PC-3 (cell line): ENCODE measurements at regions not wholly inside any gene's neighbourhood (a gene's known extent, or its start where the extent isn't known, plus 50 kb on each side); places are given as distances from the start of the nearest gene placed in this dataset.

Experiments
- CTCF ChIP-seq: fragments of 300-600 bp; sonication (generic); conservative IDR thresholded peaks from 2 replicates; pipeline ENCODE4 v1.5.1; 2017; ENCODE audit warnings: antibody characterized with exemption, low read depth, mild to moderate bottlenecking, low read length
- EZH2 ChIP-seq: fragments of 300-600 bp; sonication (generic); IDR thresholded peaks from one replicate; pipeline ENCODE4 v1.6.1; 2017; ENCODE audit warnings: antibody characterized with exemption, mild to moderate bottlenecking, low read length; ENCODE audit not compliant: unreplicated experiment

- no peak for TF ChIP-seq EZH2
- no peak for TF ChIP-seq CTCF
Measured at GRCh38 chr1:209412566-209412965, 170.9 kb upstream of the CAMK1G start.
